WTC11 (cell line): ENCODE measurements at regions not wholly inside any gene's neighbourhood (a gene's known extent, or its start where the extent isn't known, plus 50 kb on each side); places are given as distances from the start of the nearest gene placed in this dataset.
"Not testable (repeated sequence)": the region's sequence is repeated elsewhere in the genome, so short reads cannot be mapped to it uniquely, and the experiment has no call there.

Source experiments
- CTCF ChIP-seq: fragments of 200-600 bp; IDR thresholded peaks from 2 replicates; pipeline ENCODE4 v1.8.0; 2022; ENCODE audit warnings: antibody characterized with exemption
- E2F1 ChIP-seq: sonication (generic); formaldehyde crosslinking; IDR thresholded peaks from 2 replicates; pipeline ENCODE4 v1.8.0; 2022; ENCODE audit warnings: mild to moderate bottlenecking, missing genetic modification reagents
- E2F5 ChIP-seq: sonication (generic); formaldehyde crosslinking; IDR thresholded peaks from 2 replicates; pipeline ENCODE4 v1.8.1; 2022; ENCODE audit warnings: mild to moderate bottlenecking, moderate library complexity, missing genetic modification reagents
- ESRRA ChIP-seq: sonication (generic); formaldehyde crosslinking; IDR thresholded peaks from 2 replicates; pipeline ENCODE4 v1.8.1; 2022; ENCODE audit warnings: mild to moderate bottlenecking, missing genetic modification reagents, borderline replicate concordance
- FOXJ3 ChIP-seq: sonication (generic); formaldehyde crosslinking; IDR thresholded peaks from 2 replicates; pipeline ENCODE4 v1.9.0; 2021; ENCODE audit warnings: missing genetic modification reagents, mild to moderate bottlenecking, borderline replicate concordance
- FOXP1 ChIP-seq: sonication (generic); formaldehyde crosslinking; IDR thresholded peaks from 2 replicates; pipeline ENCODE4 v1.8.0; 2022; ENCODE audit warnings: missing genetic modification reagents, mild to moderate bottlenecking, moderate library complexity, borderline replicate concordance
- IRF1 ChIP-seq: sonication (generic); formaldehyde crosslinking; IDR thresholded peaks from 2 replicates; pipeline ENCODE4 v1.8.0; 2023; ENCODE audit warnings: missing genetic modification reagents
- JUN ChIP-seq: sonication (generic); formaldehyde crosslinking; IDR thresholded peaks from 2 replicates; pipeline ENCODE4 v1.8.0; 2023; ENCODE audit warnings: mild to moderate bottlenecking, missing genetic modification reagents
- MAX ChIP-seq: sonication (generic); formaldehyde crosslinking; IDR thresholded peaks from 2 replicates; pipeline ENCODE4 v1.8.0; 2022; ENCODE audit warnings: mild to moderate bottlenecking, missing genetic modification reagents
- NR2C2 ChIP-seq: sonication (generic); formaldehyde crosslinking; IDR thresholded peaks from 2 replicates; pipeline ENCODE4 v1.8.0; 2022; ENCODE audit warnings: mild to moderate bottlenecking, missing genetic modification reagents
- NR3C1 ChIP-seq: sonication (generic); formaldehyde crosslinking; conservative IDR thresholded peaks from 2 replicates; pipeline ENCODE4 v1.8.1; 2023; ENCODE audit warnings: low read depth, mild to moderate bottlenecking, missing genetic modification reagents
- TP53 ChIP-seq: sonication (generic); formaldehyde crosslinking; IDR thresholded peaks from 2 replicates; pipeline ENCODE4 v1.8.1; 2023; ENCODE audit warnings: mild to moderate bottlenecking, missing genetic modification reagents
- USF2 ChIP-seq: sonication (generic); formaldehyde crosslinking; IDR thresholded peaks from 2 replicates; pipeline ENCODE4 v1.8.1; 2023; ENCODE audit warnings: mild to moderate bottlenecking, missing genetic modification reagents, moderate library complexity

GRCh38 chr4:118433612-118434375 is 81.0 kb upstream of the PRSS12 start:
- not testable (repeated sequence) for TF ChIP-seq USF2 (CRISPR knock-in tag); MAX (CRISPR knock-in tag); FOXP1; E2F5 (CRISPR knock-in tag); CTCF; JUN (CRISPR knock-in tag); E2F1 (CRISPR knock-in tag); IRF1 (CRISPR knock-in tag); NR3C1; ESRRA (CRISPR knock-in tag); TP53; NR2C2 (CRISPR knock-in tag); FOXJ3 (CRISPR knock-in tag)
